ENCODE measurements at regions not wholly inside any gene's neighbourhood (a gene's known extent, or its start where the extent isn't known, plus 50 kb on each side); places are given as distances from the start of the nearest gene placed in this dataset.

- Histone ChIP-seq H4K20me1 (replicated peaks; ENCODE audit: control insufficient read depth, extremely low read depth, insufficient read depth, low read length) (no peaks in the 10 kb centered on the region), H3K27ac (ENCODE audit: insufficient read depth, low read depth, low read length) (no peak overlapping the region), H3K4me2 (ENCODE audit: insufficient read depth, low read length) (no peak overlapping the region), H3K9ac (replicated peaks; ENCODE audit: extremely low read depth, insufficient read depth, low read length) (no peak overlapping the region), H3K36me3 (ENCODE audit: control insufficient read depth in 2 of 2, extremely low read depth in 1 of 2, insufficient read depth in 2 of 2, low read length in 2 of 2) (no peaks in the 10 kb centered on the region), H3K79me2 (ENCODE audit: control insufficient read depth, insufficient read depth, low read length) (no peaks in the 10 kb centered on the region), H3K4me3 (replicated peaks in 1 of 3; ENCODE audit: insufficient read depth in 1 of 3, low read depth in 1 of 3, low read length in 3 of 3) (no peak overlapping the region), H3K9me1 (replicated peaks; ENCODE audit: control insufficient read depth, extremely low read depth, insufficient read depth, low read length) (no peaks in the 10 kb centered on the region), H3K4me1 (ENCODE audit: control insufficient read depth, extremely low read depth, insufficient read depth, low read length) (no peaks in the 10 kb centered on the region), H3K27me3 (ENCODE audit: control insufficient read depth in 2 of 2, insufficient read depth in 2 of 2, low read length in 2 of 2) (peaks cover 4 to 24% of the 10 kb centered on the region in 2 experiments), H3K9me3 (replicated peaks; ENCODE audit: control insufficient read depth, insufficient read depth, low read length) (no peaks in the 10 kb centered on the region), H2AFZ (ENCODE audit: low read depth, low read length) (no peak overlapping the region)
- TF ChIP-seq GATA2 (IDR thresholded peaks at IDR 0.05; ENCODE audit: insufficient read depth, insufficient read length, low read depth, low read length) (no peak), MYC (IDR thresholded peaks at IDR 0.05; ENCODE audit: low read depth, low read length) (no peak), CTCF (IDR thresholded peaks at IDR 0.05; ENCODE audit: extremely low read depth in 1 of 2, insufficient read depth in 1 of 2, low read depth in 1 of 2, low read length in 2 of 2) (no peak), JUN (IDR thresholded peaks at IDR 0.05; ENCODE audit: borderline replicate concordance, insufficient read depth, insufficient read length, low read depth) (no peak), MAX (IDR thresholded peaks at IDR 0.05; ENCODE audit: insufficient read depth, insufficient read length) (no peak), POLR2AphosphoS5 (IDR thresholded peaks at IDR 0.05; ENCODE audit: insufficient read depth, low read depth, low read length) (no peak), FOS (IDR thresholded peaks at IDR 0.05; ENCODE audit: borderline replicate concordance, insufficient read depth, low read length) (no peak), EZH2 (IDR thresholded peaks at IDR 0.05; ENCODE audit: borderline replicate concordance, low read depth, low read length, severe bottlenecking) (no peak), POLR2A (IDR thresholded peaks at IDR 0.05; ENCODE audit: low read depth, low read length) (no peak)
- POLR2A ChIA-PET, result no interaction called here
- intact Hi-C loops (cut with micrococcal nuclease) (no loop called here), dilution Hi-C loops (cut with MboI; ENCODE audit: extremely low pct_ligation_motif_present, low sequenced_read_pairs) (no loop called here)
- no peak for FAIRE-seq
- CTCF ChIA-PET, result no interaction called here
- DNase-seq (ENCODE audit: low read depth, low spot score), result no peak
- BruUV-seq (replicated peaks), result no TSS peak
Measured at GRCh38 chr20:1720845-1721475, 63.4 kb upstream of the SIRPG start.

Measured in endothelial cell of umbilical vein (primary cell).